GM21447 (cell line): ENCODE measurements at regions not wholly inside any gene's neighbourhood (a gene's known extent, or its start where the extent isn't known, plus 50 kb on each side); places are given as distances from the start of the nearest gene placed in this dataset.
"Not testable (repeated sequence)": the region's sequence is repeated elsewhere in the genome, so short reads cannot be mapped to it uniquely, and the experiment has no call there.

Experiments used
- ATAC-seq: cut with Tn5 transposase; IDR thresholded peaks from one replicate; pipeline ENCODE4 v1.9.1; 2021; ENCODE audit not compliant: unreplicated experiment

- ATAC-seq: no peak
Measured at GRCh38 chr5:167355346-167355745, 936.1 kb upstream of the WWC1 start.

GRCh38 chr5:167356374-167356773 is 935.1 kb upstream of the WWC1 start:
- no peak for ATAC-seq

- no peak for ATAC-seq
Measured at GRCh38 chr5:167358868-167359492, 932.5 kb upstream of the WWC1 start.

GRCh38 chr5:167361795-167362194 is 929.6 kb upstream of the WWC1 start:
- ATAC-seq: no peak

GRCh38 chr5:167363065-167363464 is 928.4 kb upstream of the WWC1 start:
- ATAC-seq: no peak

- ATAC-seq: no peak
Measured at GRCh38 chr5:167375125-167375524, 916.3 kb upstream of the WWC1 start.

GRCh38 chr5:167378894-167379723 is 912.3 kb upstream of the WWC1 start:
- no peak for ATAC-seq

GRCh38 chr5:167381457-167381856 is 910.0 kb upstream of the WWC1 start:
- no peak for ATAC-seq

- no peak for ATAC-seq
Measured at GRCh38 chr5:167389537-167389936, 901.9 kb upstream of the WWC1 start.

- ATAC-seq: not testable (repeated sequence)
Measured at GRCh38 chr5:167391286-167391685, 900.2 kb upstream of the WWC1 start.

- ATAC-seq: no peak
Measured at GRCh38 chr5:167392240-167392639, 899.2 kb upstream of the WWC1 start.

- ATAC-seq: no peak
Measured at GRCh38 chr5:167393358-167393757, 898.1 kb upstream of the WWC1 start.

- ATAC-seq: no peak
Measured at GRCh38 chr5:167402671-167403070, 888.8 kb upstream of the WWC1 start.

- no peak for ATAC-seq
Measured at GRCh38 chr5:167406513-167406912, 884.9 kb upstream of the WWC1 start.

GRCh38 chr5:167412556-167412955 is 878.9 kb upstream of the WWC1 start:
- no peak for ATAC-seq

- ATAC-seq: no peak
Measured at GRCh38 chr5:167413506-167413905, 877.9 kb upstream of the WWC1 start.

- no peak for ATAC-seq
Measured at GRCh38 chr5:167414611-167415010, 876.8 kb upstream of the WWC1 start.

GRCh38 chr5:167415779-167416746 is 875.4 kb upstream of the WWC1 start:
- ATAC-seq: no peak

GRCh38 chr5:167417662-167418061 is 873.8 kb upstream of the WWC1 start:
- ATAC-seq: no peak

GRCh38 chr5:167425161-167425560 is 866.3 kb upstream of the WWC1 start:
- ATAC-seq: no peak

GRCh38 chr5:167426501-167426900 is 864.9 kb upstream of the WWC1 start:
- no peak for ATAC-seq
